Mesodermal cell (in vitro differentiated cells): ENCODE measurements at regions not wholly inside any gene's neighbourhood (a gene's known extent, or its start where the extent isn't known, plus 50 kb on each side); places are given as distances from the start of the nearest gene placed in this dataset.

Experiments
- H3K27ac ChIP-seq: 2 replicates; pipeline ENCODE4 v1.7.0; 2013; ENCODE audit warnings: mild to moderate bottlenecking, low read depth, low read length, moderate library complexity; ENCODE audit not compliant: severe bottlenecking
- H3K36me3 ChIP-seq: 2 replicates; pipeline ENCODE4 v1.7.1; 2013; ENCODE audit warnings: mild to moderate bottlenecking, low read length, moderate library complexity; ENCODE audit not compliant: control insufficient read depth, insufficient read depth
- H3K4me1 ChIP-seq: one replicate; pipeline ENCODE4 v1.7.1; 2013; ENCODE audit warnings: mild to moderate bottlenecking, low read length; ENCODE audit not compliant: insufficient read depth, control insufficient read depth, poor library complexity, severe bottlenecking
- H3K4me3 ChIP-seq: 2 replicates; pipeline ENCODE4 v1.7.0; 2013; ENCODE audit warnings: low read length, control low read depth, mild to moderate bottlenecking; ENCODE audit not compliant: insufficient read depth, poor library complexity, severe bottlenecking; ENCODE audit errors: extremely low read depth
- H3K9me3 ChIP-seq: 2 replicates; pipeline ENCODE4 v1.7.1; 2013; ENCODE audit warnings: mild to moderate bottlenecking, low read length, moderate library complexity; ENCODE audit not compliant: control insufficient read depth
- WGBS, 2 experiments: methylation state at CpG; one replicate each; pipeline ENCODE4 v1.1.5; 2013; ENCODE audit warnings: missing lambda C conversion rate in 2 of 2; ENCODE audit not compliant: insufficient coverage in 2 of 2; 5-methylcytosine and 5-hydroxymethylcytosine counted together

DNA sequence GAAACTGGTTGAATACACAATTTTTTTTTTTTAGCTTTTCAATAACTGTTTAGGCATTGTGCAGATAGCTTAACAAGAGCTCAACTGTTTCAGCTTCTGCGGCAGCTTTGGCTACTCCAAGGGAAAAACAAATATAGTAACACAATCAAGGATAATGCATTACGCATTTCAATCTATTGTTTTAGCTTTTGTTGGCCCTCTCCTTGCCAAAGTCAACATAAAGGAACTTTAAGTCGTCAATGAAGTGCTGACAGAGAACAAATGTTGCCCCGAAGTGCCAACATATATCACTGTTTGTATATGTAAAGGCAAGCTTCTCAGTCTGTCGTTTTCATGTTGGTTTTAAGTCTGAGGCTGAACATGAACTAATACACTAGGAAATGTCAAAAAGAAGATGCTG is 1087.4 kb upstream of the FLRT2 start:
- Histone ChIP-seq H3K4me1 (no peaks in the 10 kb centered on the region), H3K9me3 (no peaks in the 10 kb centered on the region), H3K27ac (no peak overlapping the region), H3K36me3 (no peaks in the 10 kb centered on the region), H3K4me3 (no peak overlapping the region)
- WGBS, 2 experiments: 44 to 58% methylated on average over 2 to 3 of the region's 5 CpGs

GRCh38 chr14:84445486-84445885 is 1084.5 kb upstream of the FLRT2 start:
- no CpG with 5 or more reads among the region's 2 CpGs for WGBS, 2 experiments
- H3K27ac ChIP-seq: no peak overlapping the region
- H3K4me1 ChIP-seq: no peaks in the 10 kb centered on the region

DNA sequence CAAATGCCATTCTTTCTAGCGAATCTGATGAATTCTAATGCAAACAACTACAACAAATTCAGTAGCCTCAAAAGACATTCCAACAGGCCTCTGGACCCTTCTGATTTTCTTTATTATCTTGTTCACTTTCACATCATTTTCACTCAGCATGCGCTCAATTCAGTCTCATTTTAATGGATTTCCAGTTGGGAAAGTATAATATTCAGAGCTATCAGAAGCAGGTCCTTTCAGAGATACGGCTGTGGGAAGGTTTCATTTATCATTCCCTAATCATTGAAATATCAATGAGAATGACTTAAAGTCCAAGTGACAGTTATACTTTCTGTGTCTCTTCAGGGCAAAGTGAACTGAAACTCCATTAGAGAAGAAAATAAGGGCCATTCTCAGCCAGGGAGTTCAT is 1083.7 kb upstream of the FLRT2 start:
- no peaks in the 10 kb centered on the region for H3K4me1 ChIP-seq
- H3K4me3 ChIP-seq: no peak overlapping the region
- H3K9me3 ChIP-seq: no peaks in the 10 kb centered on the region
- WGBS, 2 experiments: 88 to 100% methylated on average over 1 of the region's 3 CpGs
- H3K36me3 ChIP-seq: no peaks in the 10 kb centered on the region
- H3K27ac ChIP-seq: no peak overlapping the region

More at GRCh38 chr14:84445486-84445885, 1084.5 kb upstream of the FLRT2 start:
- Histone ChIP-seq H3K36me3 (no peaks in the 10 kb centered on the region), H3K4me3 (no peak overlapping the region), H3K9me3 (no peaks in the 10 kb centered on the region)

DNA sequence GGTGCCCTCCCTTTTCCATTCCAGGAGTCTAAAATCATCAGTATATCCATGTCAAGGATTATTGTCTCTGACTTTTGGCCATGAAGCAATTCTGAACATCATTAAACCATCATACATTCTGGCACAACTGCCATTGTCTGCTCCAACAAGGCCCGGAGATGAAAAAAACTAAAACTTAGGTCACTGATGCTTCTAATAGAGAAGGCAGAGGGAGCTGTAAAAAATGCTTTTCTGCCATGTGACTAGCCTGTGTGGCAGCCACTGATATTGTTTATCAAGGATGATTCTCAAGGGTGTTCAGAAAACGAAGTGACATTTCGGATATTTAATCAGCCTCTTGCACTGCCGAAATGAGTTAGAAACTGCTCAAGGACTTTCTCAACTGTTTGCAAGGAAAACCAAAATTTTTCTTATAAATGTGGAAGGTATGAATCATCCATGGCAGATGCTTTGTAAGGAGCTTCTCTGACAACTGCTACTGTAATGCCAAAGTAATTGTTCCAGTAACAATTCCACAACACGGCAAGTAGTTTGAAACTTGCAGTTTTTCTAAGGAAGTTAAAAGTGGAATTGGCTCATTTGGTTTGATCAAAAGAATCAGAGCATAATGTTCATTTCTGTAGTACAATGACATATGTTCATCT is 1076.5 kb upstream of the FLRT2 start:
- H3K4me1 ChIP-seq: no peaks in the 10 kb centered on the region
- no peaks in the 10 kb centered on the region for H3K36me3 ChIP-seq
- 83 to 100% methylated on average over 1 to 2 of the region's 5 CpGs for WGBS, 2 experiments
- H3K4me3 ChIP-seq: no peak overlapping the region
- H3K9me3 ChIP-seq: no peaks in the 10 kb centered on the region
- H3K27ac ChIP-seq: no peak overlapping the region

DNA sequence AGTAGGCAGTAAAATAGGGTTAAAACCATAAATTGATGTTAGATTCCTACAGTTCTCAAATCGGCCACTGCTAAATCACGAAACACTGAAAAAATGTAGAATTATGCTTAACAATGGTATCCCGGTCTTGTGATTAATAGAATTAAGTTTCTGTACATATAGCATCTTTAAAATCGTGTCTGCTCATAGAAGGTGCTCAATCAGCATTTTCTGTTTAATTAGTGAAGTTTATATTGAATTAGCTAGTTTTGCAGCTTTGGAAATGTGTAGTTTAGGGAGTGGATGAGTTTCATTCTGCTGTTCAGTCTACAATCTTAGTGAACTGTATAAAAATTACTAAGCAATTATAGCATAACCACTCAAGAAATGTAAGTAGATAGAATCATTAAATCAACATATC is 1075.8 kb upstream of the FLRT2 start:
- Histone ChIP-seq H3K9me3 (no peaks in the 10 kb centered on the region), H3K36me3 (no peaks in the 10 kb centered on the region), H3K4me1 (no peaks in the 10 kb centered on the region), H3K4me3 (no peak overlapping the region), H3K27ac (no peak overlapping the region)
- WGBS, 2 experiments: 94 to 100% methylated on average over 3 to 4 of the region's 4 CpGs

GRCh38 chr14:84456946-84457345 is 1073.0 kb upstream of the FLRT2 start:
- WGBS, 2 experiments: no CpG with 5 or more reads among the region's 2 CpGs
- Histone ChIP-seq H3K36me3 (no peaks in the 10 kb centered on the region), H3K27ac (no peak overlapping the region), H3K4me3 (no peak overlapping the region), H3K4me1 (no peaks in the 10 kb centered on the region), H3K9me3 (no peaks in the 10 kb centered on the region)

GRCh38 chr14:84458881-84459280 is 1071.1 kb upstream of the FLRT2 start:
- no peak overlapping the region for H3K4me3 ChIP-seq
- no peaks in the 10 kb centered on the region for H3K4me1 ChIP-seq
- H3K9me3 ChIP-seq: no peaks in the 10 kb centered on the region
- H3K27ac ChIP-seq: no peak overlapping the region
- H3K36me3 ChIP-seq: no peaks in the 10 kb centered on the region
- 100% methylated on average over 1 of the region's 1 CpG; no CpG with 5 or more reads in 1 of the 2 experiments for WGBS, 2 experiments

DNA sequence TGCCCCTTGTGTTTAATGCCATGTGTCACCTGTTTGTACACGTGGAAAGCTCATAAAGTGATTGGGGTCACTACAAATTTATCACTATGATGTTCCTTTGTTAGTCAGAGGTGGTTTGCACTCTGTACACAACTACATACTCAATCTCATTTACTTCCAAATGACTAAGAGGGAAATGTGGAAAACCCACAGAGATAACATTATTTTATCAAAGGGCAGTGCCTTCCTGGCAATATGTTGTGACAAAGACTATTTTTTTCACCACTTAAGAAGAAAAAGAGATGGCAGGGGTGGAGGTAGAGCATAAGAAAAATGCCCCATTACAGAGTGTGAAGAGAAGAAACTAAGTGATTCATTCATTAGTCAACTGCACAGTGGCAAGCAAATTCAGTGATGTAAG is 1064.1 kb upstream of the FLRT2 start:
- no peaks in the 10 kb centered on the region for H3K4me1 ChIP-seq
- no CpG with 5 or more reads among the region's 1 CpG for WGBS, 2 experiments
- H3K9me3 ChIP-seq: no peaks in the 10 kb centered on the region
- no peak overlapping the region for H3K4me3 ChIP-seq
- no peak overlapping the region for H3K27ac ChIP-seq
- no peaks in the 10 kb centered on the region for H3K36me3 ChIP-seq

DNA sequence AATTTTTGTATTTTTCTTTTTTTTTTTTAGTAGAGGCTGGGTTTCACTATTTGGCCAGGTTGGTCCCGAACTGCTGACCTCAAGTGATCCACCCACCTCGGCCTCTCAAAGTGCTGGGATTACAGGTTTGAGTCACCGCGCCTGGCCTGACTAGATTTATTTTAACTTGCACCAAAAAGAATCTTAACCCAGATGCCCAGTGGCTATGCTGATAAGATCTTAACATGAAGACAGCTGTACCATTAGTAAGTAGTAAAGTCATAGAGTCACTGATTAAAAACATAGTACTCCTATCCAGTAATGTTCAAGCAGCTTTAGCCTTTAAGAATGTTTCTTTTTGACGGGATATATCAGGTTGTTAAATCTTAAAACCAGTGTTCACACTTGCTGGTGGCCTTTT is 1061.8 kb upstream of the FLRT2 start:
- no peaks in the 10 kb centered on the region for H3K9me3 ChIP-seq
- no peak overlapping the region for H3K4me3 ChIP-seq
- no peaks in the 10 kb centered on the region for H3K4me1 ChIP-seq
- H3K36me3 ChIP-seq: no peaks in the 10 kb centered on the region
- WGBS, 2 experiments: 81 to 94% methylated on average over 3 to 4 of the region's 5 CpGs
- H3K27ac ChIP-seq: no peak overlapping the region

DNA sequence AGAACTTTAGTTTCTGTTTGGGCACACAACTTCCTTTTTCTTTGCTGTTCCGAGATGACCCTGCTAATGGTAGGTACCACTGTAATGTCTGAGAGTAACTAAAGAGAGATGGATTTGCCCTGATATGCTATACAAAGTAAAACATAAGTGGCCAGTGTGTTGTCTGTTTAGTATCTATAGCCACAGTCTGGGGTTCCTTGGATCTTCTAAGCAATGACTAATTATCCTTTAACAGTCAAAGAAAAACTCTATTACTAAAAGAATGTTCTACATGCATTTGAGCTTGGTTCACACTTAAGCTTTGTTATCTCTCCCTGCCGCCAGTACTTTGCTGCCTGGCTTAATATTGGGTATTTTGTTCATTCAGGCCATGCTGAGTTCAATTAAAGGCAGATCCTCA is 1051.9 kb upstream of the FLRT2 start:
- WGBS, 2 experiments: 86% methylated on average over 1 of the region's 2 CpGs; no CpG with 5 or more reads in 1 of the 2 experiments
- no peak overlapping the region for H3K27ac ChIP-seq
- no peak overlapping the region for H3K4me3 ChIP-seq
- H3K4me1 ChIP-seq: peaks cover 16% of the 10 kb centered on the region
- H3K9me3 ChIP-seq: no peaks in the 10 kb centered on the region
- no peaks in the 10 kb centered on the region for H3K36me3 ChIP-seq

- H3K27ac ChIP-seq: no peak overlapping the region
Measured at GRCh38 chr14:84482256-84483071, 1047.5 kb upstream of the FLRT2 start.

More at GRCh38 chr14:84482256-84483071, 1047.5 kb upstream of the FLRT2 start:
- peaks cover 29% of the 10 kb centered on the region for H3K4me1 ChIP-seq
- H3K9me3 ChIP-seq: no peaks in the 10 kb centered on the region
- H3K36me3 ChIP-seq: no peaks in the 10 kb centered on the region
- no peak overlapping the region for H3K4me3 ChIP-seq
- WGBS, 2 experiments: 100% methylated on average over 2 of the region's 5 CpGs; no CpG with 5 or more reads in 1 of the 2 experiments
